GM23338 (cell line): ENCODE measurements at regions not wholly inside any gene's neighbourhood (a gene's known extent, or its start where the extent isn't known, plus 50 kb on each side); places are given as distances from the start of the nearest gene placed in this dataset.
"Not testable (repeated sequence)": the region's sequence is repeated elsewhere in the genome, so short reads cannot be mapped to it uniquely, and the experiment has no call there.

Source experiments
- ATAC-seq: fragments of 200-7000 bp; cut with Tn5 transposase; 3 replicates; pipeline ENCODE4 v1.9.1; 2020
- DNase-seq: peaks from one replicate; pipeline ENCODE4 v3.0.0-alpha.2; 2015; ENCODE audit warnings: low spot score
- H2AFZ ChIP-seq: fragments of 200-600 bp; sonication (generic); 2 replicates; pipeline ENCODE4 v1.8.0; 2016; ENCODE audit warnings: antibody characterized with exemption, mild to moderate bottlenecking, moderate library complexity
- H3F3A ChIP-seq: fragments of 200-600 bp; sonication (generic); replicated peaks from 2 replicates; pipeline ENCODE4 v1.8.0; 2017; ENCODE audit warnings: antibody characterized with exemption, mixed run types, low read depth
- H3K27ac ChIP-seq: fragments of 200-600 bp; sonication (generic); 2 replicates; pipeline ENCODE4 v1.6.1; 2016; ENCODE audit warnings: low read depth
- H3K27me3 ChIP-seq: fragments of 200-600 bp; sonication (generic); 2 replicates; pipeline ENCODE4 v1.8.0; 2016; ENCODE audit warnings: mild to moderate bottlenecking, mixed run types, moderate library complexity; ENCODE audit not compliant: insufficient read depth
- H3K36me3 ChIP-seq: fragments of 200-600 bp; sonication (generic); 2 replicates; pipeline ENCODE4 v1.8.0; 2016; ENCODE audit warnings: mild to moderate bottlenecking; ENCODE audit not compliant: insufficient read depth
- H3K4me1 ChIP-seq: fragments of 200-600 bp; sonication (generic); 2 replicates; pipeline ENCODE4 v1.8.0; 2016; ENCODE audit warnings: mild to moderate bottlenecking, moderate library complexity; ENCODE audit not compliant: insufficient read depth
- H3K4me2 ChIP-seq: fragments of 200-600 bp; sonication (generic); 2 replicates; pipeline ENCODE4 v1.7.1; 2017; ENCODE audit warnings: mixed run types
- H3K4me3 ChIP-seq: fragments of 200-600 bp; sonication (generic); 2 replicates; pipeline ENCODE4 v1.6.1; 2016; ENCODE audit warnings: mixed run types
- H3K79me2 ChIP-seq: fragments of 200-600 bp; sonication (generic); replicated peaks from 2 replicates; pipeline ENCODE4 v1.8.0; 2017; ENCODE audit warnings: mild to moderate bottlenecking; ENCODE audit not compliant: insufficient read depth
- H3K9me2 ChIP-seq: fragments of 200-600 bp; sonication (generic); 2 replicates; pipeline ENCODE4 v1.8.0; 2017; ENCODE audit not compliant: insufficient read depth
- H4K20me1 ChIP-seq: fragments of 200-600 bp; sonication (generic); replicated peaks from 2 replicates; pipeline ENCODE4 v1.8.0; 2017; ENCODE audit warnings: mild to moderate bottlenecking; ENCODE audit not compliant: insufficient read depth
- H3K27ac Mint-ChIP-seq: 2 replicates; pipeline ENCODE4 v1.8.0; 2020; ENCODE audit warnings: inconsistent platforms, mild to moderate bottlenecking, moderate library complexity, mixed read lengths
- H3K27me3 Mint-ChIP-seq: 3 replicates; pipeline ENCODE4 v1.8.0; 2022; ENCODE audit warnings: low read depth, mild to moderate bottlenecking, moderate library complexity, mixed read lengths, inconsistent platforms; ENCODE audit not compliant: insufficient read depth, poor library complexity
- H3K36me3 Mint-ChIP-seq: 3 replicates; pipeline ENCODE4 v1.8.0; 2021; ENCODE audit warnings: low read depth, mild to moderate bottlenecking, inconsistent platforms, moderate library complexity, mixed read lengths
- H3K4me1 Mint-ChIP-seq: 3 replicates; pipeline ENCODE4 v1.8.0; 2020; ENCODE audit warnings: mild to moderate bottlenecking, inconsistent platforms, mixed read lengths
- H3K4me3 Mint-ChIP-seq: 3 replicates; pipeline ENCODE4 v1.8.0; 2021; ENCODE audit warnings: moderate library complexity, mild to moderate bottlenecking, inconsistent platforms, mixed read lengths
- H3K9me3 Mint-ChIP-seq: 3 replicates; pipeline ENCODE4 v1.8.0; 2020; ENCODE audit warnings: moderate library complexity, mild to moderate bottlenecking, inconsistent platforms, mixed read lengths
- EZH2 ChIP-seq: fragments of 200-600 bp; sonication (generic); IDR thresholded peaks from one replicate; pipeline ENCODE4 v1.8.0; 2017; ENCODE audit warnings: antibody characterized with exemption, mild to moderate bottlenecking, low read depth; ENCODE audit not compliant: unreplicated experiment
- NANOG ChIP-seq: IDR thresholded peaks from 2 replicates; pipeline ENCODE4 v1.6.1; 2016; ENCODE audit warnings: antibody characterized with exemption, borderline replicate concordance
- POLR2AphosphoS5 ChIP-seq: IDR thresholded peaks from 2 replicates; pipeline ENCODE4 v1.6.1; 2016; ENCODE audit warnings: antibody characterized with exemption, low read depth
- REST ChIP-seq: IDR thresholded peaks from one replicate; pipeline ENCODE4 v1.6.1; 2018; ENCODE audit warnings: antibody characterized with exemption; ENCODE audit not compliant: unreplicated experiment
- ZNF331 ChIP-seq: fragments of 250-450 bp; sonication (Bioruptor Pico); IDR thresholded peaks from 2 replicates; pipeline ENCODE4 v1.5.0; 2020; ENCODE audit warnings: low read depth, mild to moderate bottlenecking, moderate library complexity
- TF ChIP-seq, protein P1 (sequence below), 2 experiments: fragments of 200-600 bp in 1 of 2; sonication (generic) in 1 of 2; conservative IDR thresholded peaks; 2 replicates each; pipeline versions ENCODE4 v1.5.1 to v1.6.1; 2016 to 2017; ENCODE audit warnings: antibody characterized with exemption in 2 of 2, low read depth in 2 of 2, mild to moderate bottlenecking in 2 of 2, moderate library complexity in 1 of 2

- no peaks in the 10 kb centered on the region for H3K27me3 ChIP-seq
- no peak overlapping the region for H3K4me2 ChIP-seq
- no peaks in the 10 kb centered on the region for H3K4me1 ChIP-seq
- no peaks in the 10 kb centered on the region for H3K36me3 ChIP-seq
- Mint-ChIP-seq H3K27me3 (peaks cover 2% of the 10 kb centered on the region), H3K9me3 (no peaks in the 10 kb centered on the region), H3K4me3 (no peak overlapping the region), H3K27ac (no peak overlapping the region), H3K4me1 (peaks cover 2% of the 10 kb centered on the region; the same call in 2 of the 3 replicates), H3K36me3 (no peaks in the 10 kb centered on the region)
- no peak overlapping the region for H3K4me3 ChIP-seq
- TF ChIP-seq REST (no peak), POLR2AphosphoS5 (no peak), ZNF331 (CRISPR knock-in tag) (no peak), EZH2 (no peak), NANOG (no peak)
- ATAC-seq (no peak), DNase-seq (no peak)
- no peaks in the 10 kb centered on the region for H4K20me1 ChIP-seq
- no peaks in the 10 kb centered on the region for H3K9me2 ChIP-seq
- H2AFZ ChIP-seq, result no peak overlapping the region
- H3F3A ChIP-seq, result no peaks in the 10 kb centered on the region
- no peak overlapping the region for H3K27ac ChIP-seq
- no peaks in the 10 kb centered on the region for H3K79me2 ChIP-seq
Measured at GRCh38 chrX:10702031-10702430, 81.6 kb upstream of the MID1 start.

GRCh38 chrX:10706342-10706741, 86.0 kb upstream of the MID1 start:
- H3K27ac Mint-ChIP-seq, H3F3A ChIP-seq, H3K4me3 Mint-ChIP-seq, H3K36me3 Mint-ChIP-seq, H4K20me1 ChIP-seq, H3K27me3 Mint-ChIP-seq, ATAC-seq, H3K9me2 ChIP-seq, H3K4me2 ChIP-seq, H3K9me3 Mint-ChIP-seq, H3K4me1 ChIP-seq, H3K4me3 ChIP-seq, H3K27me3 ChIP-seq, H2AFZ ChIP-seq, H3K36me3 ChIP-seq, H3K27ac ChIP-seq, H3K79me2 ChIP-seq: not testable (repeated sequence)
- H3K4me1 Mint-ChIP-seq, result peaks cover 24% of the 10 kb centered on the region
- peak; percentile 46 for DNase-seq
- TF ChIP-seq, protein P1, sequence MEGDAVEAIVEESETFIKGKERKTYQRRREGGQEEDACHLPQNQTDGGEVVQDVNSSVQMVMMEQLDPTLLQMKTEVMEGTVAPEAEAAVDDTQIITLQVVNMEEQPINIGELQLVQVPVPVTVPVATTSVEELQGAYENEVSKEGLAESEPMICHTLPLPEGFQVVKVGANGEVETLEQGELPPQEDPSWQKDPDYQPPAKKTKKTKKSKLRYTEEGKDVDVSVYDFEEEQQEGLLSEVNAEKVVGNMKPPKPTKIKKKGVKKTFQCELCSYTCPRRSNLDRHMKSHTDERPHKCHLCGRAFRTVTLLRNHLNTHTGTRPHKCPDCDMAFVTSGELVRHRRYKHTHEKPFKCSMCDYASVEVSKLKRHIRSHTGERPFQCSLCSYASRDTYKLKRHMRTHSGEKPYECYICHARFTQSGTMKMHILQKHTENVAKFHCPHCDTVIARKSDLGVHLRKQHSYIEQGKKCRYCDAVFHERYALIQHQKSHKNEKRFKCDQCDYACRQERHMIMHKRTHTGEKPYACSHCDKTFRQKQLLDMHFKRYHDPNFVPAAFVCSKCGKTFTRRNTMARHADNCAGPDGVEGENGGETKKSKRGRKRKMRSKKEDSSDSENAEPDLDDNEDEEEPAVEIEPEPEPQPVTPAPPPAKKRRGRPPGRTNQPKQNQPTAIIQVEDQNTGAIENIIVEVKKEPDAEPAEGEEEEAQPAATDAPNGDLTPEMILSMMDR (conservative IDR thresholded peaks at IDR 0.05; ENCODE audit: low read depth in 2 of 2), result peak; percentile 31 to 39
